SU-DHL-6 (cell line): ENCODE measurements at regions not wholly inside any gene's neighbourhood (a gene's known extent, or its start where the extent isn't known, plus 50 kb on each side); places are given as distances from the start of the nearest gene placed in this dataset.

Experiments
- H2AFZ ChIP-seq: fragments of 200-600 bp; sonication (generic); 2 replicates; pipeline ENCODE4 v1.6.1; 2014; ENCODE audit warnings: low read depth, mild to moderate bottlenecking, moderate library complexity, mixed read lengths, antibody characterized with exemption, low read length; ENCODE audit not compliant: severe bottlenecking
- H3F3A ChIP-seq: fragments of 200-600 bp; shearing (Covaris generic); 2 replicates; pipeline ENCODE4 v1.6.0; 2016; ENCODE audit warnings: antibody characterized with exemption, mild to moderate bottlenecking; ENCODE audit not compliant: insufficient read depth
- H3K27ac ChIP-seq: fragments of 200-600 bp; sonication (generic); 2 replicates; pipeline ENCODE4 v1.5.1; 2016; ENCODE audit warnings: low read depth, mild to moderate bottlenecking, low read length, moderate library complexity, mixed read lengths
- H3K27me3 ChIP-seq: fragments of 200-600 bp; sonication (generic), shearing (Covaris generic); 2 replicates; pipeline ENCODE4 v1.6.0; 2014; ENCODE audit warnings: mild to moderate bottlenecking, low read length
- H3K36me3 ChIP-seq: fragments of 200-600 bp; sonication (generic); 2 replicates; pipeline ENCODE4 v1.6.1; 2014; ENCODE audit warnings: mild to moderate bottlenecking, low read length, mixed read lengths
- H3K4me2 ChIP-seq: fragments of 300-600, 200-600 bp; shearing (Covaris generic), sonication (generic); 2 replicates; pipeline ENCODE4 v1.6.0; 2014; ENCODE audit warnings: low read length, low read depth, mild to moderate bottlenecking; ENCODE audit not compliant: poor library complexity, severe bottlenecking
- H3K4me3 ChIP-seq: fragments of 200-600 bp; sonication (generic); 2 replicates; pipeline ENCODE4 v1.5.1; 2014; ENCODE audit warnings: antibody characterized with exemption, low read length, mild to moderate bottlenecking, mixed read lengths; ENCODE audit not compliant: insufficient read depth, poor library complexity, severe bottlenecking
- H3K79me2 ChIP-seq: fragments of 200-600 bp; sonication (generic); 2 replicates; pipeline ENCODE4 v1.6.1; 2014; ENCODE audit warnings: mild to moderate bottlenecking, low read length, moderate library complexity; ENCODE audit not compliant: insufficient read depth
- H3K9ac ChIP-seq: fragments of 200-600 bp; sonication (generic); 2 replicates; pipeline ENCODE4 v1.7.0; 2014; ENCODE audit warnings: mild to moderate bottlenecking, low read length
- H3K9me2 ChIP-seq: fragments of 200-600 bp; sonication (generic); replicated peaks from 2 replicates; pipeline ENCODE4 v1.6.1; 2014; ENCODE audit warnings: low read length; ENCODE audit not compliant: insufficient read depth
- H3K9me3 ChIP-seq: fragments of 200-600 bp; sonication (generic); 2 replicates; pipeline ENCODE4 v1.6.1; 2014; ENCODE audit warnings: low read length, mixed read lengths; ENCODE audit not compliant: insufficient read depth
- H4K20me1 ChIP-seq: fragments of 200-600 bp; sonication (generic); 2 replicates; pipeline ENCODE4 v1.6.1; 2014; ENCODE audit warnings: low read depth, mild to moderate bottlenecking, antibody characterized with exemption, low read length, moderate library complexity, mixed read lengths
- EZH2phosphoT487 ChIP-seq: fragments of 200-600 bp; sonication (generic), shearing (Covaris generic); conservative IDR thresholded peaks from 2 replicates; pipeline ENCODE4 v1.6.1; 2018; ENCODE audit warnings: mild to moderate bottlenecking, antibody characterized with exemption, low read length, moderate library complexity, mixed read lengths
- TF ChIP-seq, protein P1 (sequence below): fragments of 200-600 bp; sonication (generic); IDR thresholded peaks from one replicate; pipeline ENCODE4 v1.5.1; 2017; ENCODE audit warnings: antibody characterized with exemption, mild to moderate bottlenecking, low read length, moderate library complexity; ENCODE audit not compliant: insufficient read depth, poor library complexity, severe bottlenecking

- H4K20me1 ChIP-seq = no peaks in the 10 kb centered on the region
- H3F3A ChIP-seq = no peaks in the 10 kb centered on the region
- H3K9me3 ChIP-seq = no peaks in the 10 kb centered on the region
- no peaks in the 10 kb centered on the region for H3K36me3 ChIP-seq
- H3K27me3 ChIP-seq = no peaks in the 10 kb centered on the region
- no peak overlapping the region for H2AFZ ChIP-seq
- H3K9me2 ChIP-seq = no peaks in the 10 kb centered on the region
- no peak overlapping the region for H3K27ac ChIP-seq
- no peak for TF ChIP-seq EZH2phosphoT487
- TF ChIP-seq, protein P1, sequence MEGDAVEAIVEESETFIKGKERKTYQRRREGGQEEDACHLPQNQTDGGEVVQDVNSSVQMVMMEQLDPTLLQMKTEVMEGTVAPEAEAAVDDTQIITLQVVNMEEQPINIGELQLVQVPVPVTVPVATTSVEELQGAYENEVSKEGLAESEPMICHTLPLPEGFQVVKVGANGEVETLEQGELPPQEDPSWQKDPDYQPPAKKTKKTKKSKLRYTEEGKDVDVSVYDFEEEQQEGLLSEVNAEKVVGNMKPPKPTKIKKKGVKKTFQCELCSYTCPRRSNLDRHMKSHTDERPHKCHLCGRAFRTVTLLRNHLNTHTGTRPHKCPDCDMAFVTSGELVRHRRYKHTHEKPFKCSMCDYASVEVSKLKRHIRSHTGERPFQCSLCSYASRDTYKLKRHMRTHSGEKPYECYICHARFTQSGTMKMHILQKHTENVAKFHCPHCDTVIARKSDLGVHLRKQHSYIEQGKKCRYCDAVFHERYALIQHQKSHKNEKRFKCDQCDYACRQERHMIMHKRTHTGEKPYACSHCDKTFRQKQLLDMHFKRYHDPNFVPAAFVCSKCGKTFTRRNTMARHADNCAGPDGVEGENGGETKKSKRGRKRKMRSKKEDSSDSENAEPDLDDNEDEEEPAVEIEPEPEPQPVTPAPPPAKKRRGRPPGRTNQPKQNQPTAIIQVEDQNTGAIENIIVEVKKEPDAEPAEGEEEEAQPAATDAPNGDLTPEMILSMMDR = peak; percentile 14
- H3K4me3 ChIP-seq = no peak overlapping the region
- no peak overlapping the region for H3K9ac ChIP-seq
- H3K79me2 ChIP-seq = no peaks in the 10 kb centered on the region
- no peak overlapping the region for H3K4me2 ChIP-seq
Observed at GRCh38 chr3:68256635-68257223, 602.3 kb upstream of the SUCLG2 start.

GRCh38 chr3:68249265-68249664 is 594.9 kb upstream of the SUCLG2 start:
- Histone ChIP-seq H3K9me2 (no peaks in the 10 kb centered on the region), H3K79me2 (no peaks in the 10 kb centered on the region), H3K9me3 (no peaks in the 10 kb centered on the region), H3K27me3 (no peaks in the 10 kb centered on the region), H3K27ac (no peak overlapping the region), H2AFZ (no peak overlapping the region), H4K20me1 (no peaks in the 10 kb centered on the region), H3F3A (no peaks in the 10 kb centered on the region), H3K9ac (no peak overlapping the region), H3K4me2 (no peak overlapping the region), H3K36me3 (no peaks in the 10 kb centered on the region), H3K4me3 (no peak overlapping the region)
- TF ChIP-seq, protein P1 = no peak
- no peak for TF ChIP-seq EZH2phosphoT487

DNA sequence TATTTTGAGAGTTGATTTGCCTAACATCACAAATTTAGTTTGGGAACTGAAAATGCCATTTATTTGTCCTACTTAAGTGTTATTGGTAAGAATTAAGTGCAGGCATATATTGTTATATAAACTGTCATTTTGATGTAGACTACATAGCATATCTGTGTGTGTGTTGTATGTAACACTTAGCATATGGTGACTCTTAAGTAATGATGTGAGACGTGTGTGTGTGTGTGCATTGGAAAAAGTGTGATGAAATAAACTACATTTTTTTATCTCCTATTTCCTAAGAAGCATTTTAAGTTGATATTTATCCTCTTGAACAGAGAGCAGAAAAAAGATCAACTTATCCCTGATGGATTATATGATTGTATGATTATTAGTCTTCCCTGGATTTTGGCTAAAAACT is 588.2 kb upstream of the SUCLG2 start:
- Histone ChIP-seq H3K27me3 (no peaks in the 10 kb centered on the region), H3F3A (no peaks in the 10 kb centered on the region), H3K4me3 (no peak overlapping the region), H2AFZ (no peak overlapping the region), H4K20me1 (0 out of 2 replicates have a peak, but pooled peaks cover 2% of the 10 kb centered on the region), H3K27ac (no peak overlapping the region), H3K9me3 (no peaks in the 10 kb centered on the region), H3K36me3 (no peaks in the 10 kb centered on the region), H3K9ac (no peak overlapping the region), H3K79me2 (no peaks in the 10 kb centered on the region), H3K4me2 (no peak overlapping the region), H3K9me2 (no peaks in the 10 kb centered on the region)
- TF ChIP-seq, protein P1 = no peak
- no peak for TF ChIP-seq EZH2phosphoT487
